GM23338 (cell line): ENCODE measurements at regions not wholly inside any gene's neighbourhood (a gene's known extent, or its start where the extent isn't known, plus 50 kb on each side); places are given as distances from the start of the nearest gene placed in this dataset.

ENCODE experiments used
- ATAC-seq: fragments of 200-7000 bp; cut with Tn5 transposase; 3 replicates; pipeline ENCODE4 v1.9.1; 2020
- DNase-seq: peaks from one replicate; pipeline ENCODE4 v3.0.0-alpha.2; 2015; ENCODE audit warnings: low spot score
- H2AFZ ChIP-seq: fragments of 200-600 bp; sonication (generic); 2 replicates; pipeline ENCODE4 v1.8.0; 2016; ENCODE audit warnings: antibody characterized with exemption, mild to moderate bottlenecking, moderate library complexity
- H3F3A ChIP-seq: fragments of 200-600 bp; sonication (generic); replicated peaks from 2 replicates; pipeline ENCODE4 v1.8.0; 2017; ENCODE audit warnings: antibody characterized with exemption, mixed run types, low read depth
- H3K27ac ChIP-seq: fragments of 200-600 bp; sonication (generic); 2 replicates; pipeline ENCODE4 v1.6.1; 2016; ENCODE audit warnings: low read depth
- H3K27me3 ChIP-seq: fragments of 200-600 bp; sonication (generic); 2 replicates; pipeline ENCODE4 v1.8.0; 2016; ENCODE audit warnings: mild to moderate bottlenecking, mixed run types, moderate library complexity; ENCODE audit not compliant: insufficient read depth
- H3K36me3 ChIP-seq: fragments of 200-600 bp; sonication (generic); 2 replicates; pipeline ENCODE4 v1.8.0; 2016; ENCODE audit warnings: mild to moderate bottlenecking; ENCODE audit not compliant: insufficient read depth
- H3K4me1 ChIP-seq: fragments of 200-600 bp; sonication (generic); 2 replicates; pipeline ENCODE4 v1.8.0; 2016; ENCODE audit warnings: mild to moderate bottlenecking, moderate library complexity; ENCODE audit not compliant: insufficient read depth
- H3K4me2 ChIP-seq: fragments of 200-600 bp; sonication (generic); 2 replicates; pipeline ENCODE4 v1.7.1; 2017; ENCODE audit warnings: mixed run types
- H3K4me3 ChIP-seq: fragments of 200-600 bp; sonication (generic); 2 replicates; pipeline ENCODE4 v1.6.1; 2016; ENCODE audit warnings: mixed run types
- H3K79me2 ChIP-seq: fragments of 200-600 bp; sonication (generic); replicated peaks from 2 replicates; pipeline ENCODE4 v1.8.0; 2017; ENCODE audit warnings: mild to moderate bottlenecking; ENCODE audit not compliant: insufficient read depth
- H3K9me2 ChIP-seq: fragments of 200-600 bp; sonication (generic); 2 replicates; pipeline ENCODE4 v1.8.0; 2017; ENCODE audit not compliant: insufficient read depth
- H4K20me1 ChIP-seq: fragments of 200-600 bp; sonication (generic); replicated peaks from 2 replicates; pipeline ENCODE4 v1.8.0; 2017; ENCODE audit warnings: mild to moderate bottlenecking; ENCODE audit not compliant: insufficient read depth
- H3K27ac Mint-ChIP-seq: 2 replicates; pipeline ENCODE4 v1.8.0; 2020; ENCODE audit warnings: inconsistent platforms, mild to moderate bottlenecking, moderate library complexity, mixed read lengths
- H3K27me3 Mint-ChIP-seq: 3 replicates; pipeline ENCODE4 v1.8.0; 2022; ENCODE audit warnings: low read depth, mild to moderate bottlenecking, moderate library complexity, mixed read lengths, inconsistent platforms; ENCODE audit not compliant: insufficient read depth, poor library complexity
- H3K36me3 Mint-ChIP-seq: 3 replicates; pipeline ENCODE4 v1.8.0; 2021; ENCODE audit warnings: low read depth, mild to moderate bottlenecking, inconsistent platforms, moderate library complexity, mixed read lengths
- H3K4me1 Mint-ChIP-seq: 3 replicates; pipeline ENCODE4 v1.8.0; 2020; ENCODE audit warnings: mild to moderate bottlenecking, inconsistent platforms, mixed read lengths
- H3K4me3 Mint-ChIP-seq: 3 replicates; pipeline ENCODE4 v1.8.0; 2021; ENCODE audit warnings: moderate library complexity, mild to moderate bottlenecking, inconsistent platforms, mixed read lengths
- H3K9me3 Mint-ChIP-seq: 3 replicates; pipeline ENCODE4 v1.8.0; 2020; ENCODE audit warnings: moderate library complexity, mild to moderate bottlenecking, inconsistent platforms, mixed read lengths
- EZH2phosphoT487 ChIP-seq: fragments of 200-600 bp; sonication (generic); IDR thresholded peaks from one replicate; pipeline ENCODE4 v1.8.1; 2018; ENCODE audit warnings: antibody characterized with exemption; ENCODE audit not compliant: unreplicated experiment
- NANOG ChIP-seq: IDR thresholded peaks from 2 replicates; pipeline ENCODE4 v1.6.1; 2016; ENCODE audit warnings: antibody characterized with exemption, borderline replicate concordance
- POLR2AphosphoS5 ChIP-seq: IDR thresholded peaks from 2 replicates; pipeline ENCODE4 v1.6.1; 2016; ENCODE audit warnings: antibody characterized with exemption, low read depth
- REST ChIP-seq: IDR thresholded peaks from one replicate; pipeline ENCODE4 v1.6.1; 2018; ENCODE audit warnings: antibody characterized with exemption; ENCODE audit not compliant: unreplicated experiment
- STAT1 ChIP-seq: IDR thresholded peaks from one replicate; pipeline ENCODE4 v1.6.1; 2016; ENCODE audit warnings: antibody characterized with exemption; ENCODE audit not compliant: unreplicated experiment
- ZNF114 ChIP-seq: fragments of 250-450 bp; sonication (Bioruptor Pico); IDR thresholded peaks from 2 replicates; pipeline ENCODE4 v1.5.0; 2020; ENCODE audit warnings: mild to moderate bottlenecking, moderate library complexity
- ZNF331 ChIP-seq: fragments of 250-450 bp; sonication (Bioruptor Pico); IDR thresholded peaks from 2 replicates; pipeline ENCODE4 v1.5.0; 2020; ENCODE audit warnings: low read depth, mild to moderate bottlenecking, moderate library complexity

- no peaks in the 10 kb centered on the region for H3K4me1 ChIP-seq
- H3K9me3 Mint-ChIP-seq: no peaks in the 10 kb centered on the region
- H3K4me3 ChIP-seq: no peak overlapping the region
- no peaks in the 10 kb centered on the region for H3K4me1 Mint-ChIP-seq
- H3K27ac ChIP-seq: no peak overlapping the region
- H2AFZ ChIP-seq: no peak overlapping the region
- no peaks in the 10 kb centered on the region for H3K27me3 ChIP-seq
- no peaks in the 10 kb centered on the region for H3K27me3 Mint-ChIP-seq
- ATAC-seq (no peak), DNase-seq (no peak)
- no peaks in the 10 kb centered on the region for H4K20me1 ChIP-seq
- H3K9me2 ChIP-seq: peaks cover 4% of the 10 kb centered on the region; the same call in 1 of the 2 replicates
- H3K4me2 ChIP-seq: no peak overlapping the region
- no peaks in the 10 kb centered on the region for H3K79me2 ChIP-seq
- no peak overlapping the region for H3K27ac Mint-ChIP-seq
- H3K36me3 Mint-ChIP-seq: no peaks in the 10 kb centered on the region
- H3K36me3 ChIP-seq: no peaks in the 10 kb centered on the region
- no peak overlapping the region for H3K4me3 Mint-ChIP-seq
- no peak for TF ChIP-seq EZH2phosphoT487
- no peak for TF ChIP-seq POLR2AphosphoS5
- TF ChIP-seq REST: no peak
- TF ChIP-seq NANOG: no peak
- no peaks in the 10 kb centered on the region for H3F3A ChIP-seq
Measured at GRCh38 chr4:141463678-141464077, 172.7 kb upstream of the IL15 start.

GRCh38 chr4:141464366-141464765, 172.0 kb upstream of the IL15 start:
- Mint-ChIP-seq H3K4me3 (no peak overlapping the region), H3K27ac (no peak overlapping the region), H3K4me1 (no peaks in the 10 kb centered on the region), H3K36me3 (no peaks in the 10 kb centered on the region), H3K9me3 (no peaks in the 10 kb centered on the region), H3K27me3 (no peaks in the 10 kb centered on the region)
- no peak for DNase-seq
- H3K27ac ChIP-seq: no peak overlapping the region
- H3F3A ChIP-seq: no peaks in the 10 kb centered on the region
- H3K4me3 ChIP-seq: no peak overlapping the region
- ATAC-seq: no peak
- H3K4me2 ChIP-seq: no peak overlapping the region
- no peaks in the 10 kb centered on the region for H3K79me2 ChIP-seq
- H3K9me2 ChIP-seq: peaks cover 4% of the 10 kb centered on the region; the same call in 1 of the 2 replicates
- H2AFZ ChIP-seq: no peak overlapping the region
- no peaks in the 10 kb centered on the region for H3K4me1 ChIP-seq
- no peaks in the 10 kb centered on the region for H3K27me3 ChIP-seq
- H3K36me3 ChIP-seq: no peaks in the 10 kb centered on the region
- H4K20me1 ChIP-seq: no peaks in the 10 kb centered on the region
- TF ChIP-seq EZH2phosphoT487 (no peak), ZNF331 (CRISPR knock-in tag) (no peak), STAT1 (no peak), REST (no peak), ZNF114 (no peak), POLR2AphosphoS5 (no peak)
